HG03159 (cell line): ENCODE measurements at regions not wholly inside any gene's neighbourhood (a gene's known extent, or its start where the extent isn't known, plus 50 kb on each side); places are given as distances from the start of the nearest gene placed in this dataset.

Source experiments
- ATAC-seq: cut with Tn5 transposase; IDR thresholded peaks from one replicate; pipeline ENCODE4 v1.9.1; 2021; ENCODE audit warnings: mild to moderate bottlenecking, moderate library complexity; ENCODE audit not compliant: unreplicated experiment

GRCh38 chr12:66903782-66904396, 225.0 kb upstream of the GRIP1 start:
- ATAC-seq, result no peak

GRCh38 chr12:66905201-66905600, 226.3 kb upstream of the GRIP1 start:
- no peak for ATAC-seq

DNA sequence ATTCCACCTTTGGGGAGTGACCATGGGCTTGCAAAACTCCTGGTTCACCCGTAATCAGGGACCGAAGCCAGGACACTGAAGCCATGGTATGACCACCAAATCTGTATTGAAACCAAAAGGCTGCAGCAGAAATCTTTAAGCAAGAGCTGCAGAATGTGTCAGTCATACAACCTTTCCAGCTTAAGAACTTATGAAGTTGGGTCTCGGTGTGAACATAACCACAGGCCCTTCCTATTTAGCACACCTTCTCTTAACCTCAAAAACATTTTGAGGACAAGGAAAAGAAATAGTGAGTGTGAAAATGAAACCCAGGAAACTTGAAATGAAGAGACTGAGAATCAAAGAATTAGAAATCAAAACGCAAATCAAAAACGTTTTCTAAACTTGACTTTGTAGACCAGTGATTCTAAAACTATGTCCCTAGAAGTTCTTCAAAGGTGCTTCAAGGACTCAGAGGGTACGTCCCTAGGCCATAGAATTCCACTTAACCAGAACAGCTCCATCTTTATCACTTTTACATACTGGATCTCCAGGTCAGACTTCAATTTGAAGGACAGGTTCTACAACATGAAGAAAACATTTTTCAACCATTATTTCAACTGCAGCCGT, 231.6 kb upstream of the GRIP1 start:
- ATAC-seq, result no peak

DNA sequence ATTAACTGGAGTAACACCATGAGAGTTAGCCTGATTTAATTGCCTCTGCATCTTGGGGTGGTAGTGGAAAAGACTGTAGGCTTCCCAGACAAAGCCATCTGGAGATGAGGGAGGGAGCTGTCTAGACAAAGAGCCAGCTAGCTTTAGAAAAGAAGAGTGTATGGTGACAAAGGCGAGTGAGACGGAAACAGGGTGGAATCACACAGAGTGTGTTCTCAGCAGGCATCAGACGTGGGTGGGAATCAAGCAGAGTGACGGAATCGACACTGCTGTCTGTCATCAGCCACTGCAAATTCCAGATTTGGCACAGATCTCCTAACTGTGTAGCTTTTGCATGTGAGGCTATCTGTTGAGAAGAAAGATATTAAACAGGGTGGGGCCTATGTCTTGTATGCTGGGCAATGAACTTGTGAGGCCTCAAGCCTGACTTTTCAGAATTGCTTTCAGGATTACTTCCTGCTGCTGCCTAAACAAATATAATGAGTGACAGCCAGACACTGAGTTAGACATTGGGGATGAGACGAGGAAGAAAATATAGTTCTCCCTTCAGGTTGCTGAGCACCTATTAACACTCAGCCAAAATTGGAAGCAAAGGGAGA, 236.5 kb upstream of the GRIP1 start:
- no peak for ATAC-seq

DNA sequence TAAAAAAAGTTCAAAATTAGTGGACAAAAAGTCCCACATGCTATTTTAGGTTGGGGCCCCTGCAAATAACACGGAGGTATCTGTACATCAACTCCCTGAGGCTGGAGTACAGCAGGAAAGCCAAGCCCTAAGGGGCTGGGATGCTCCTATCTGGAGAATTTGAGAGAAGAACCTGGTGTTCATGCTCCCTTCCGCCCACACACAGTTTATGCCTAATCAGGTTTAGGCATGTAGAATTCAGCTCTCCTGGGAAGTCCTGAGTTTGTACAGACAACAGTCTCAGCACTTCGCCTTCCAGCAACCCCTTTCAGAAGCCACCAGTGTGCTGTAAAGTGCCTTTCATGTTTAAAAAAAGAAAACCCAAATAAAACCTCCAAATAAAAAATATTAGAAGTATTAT, 237.3 kb upstream of the GRIP1 start:
- ATAC-seq, result no peak

DNA sequence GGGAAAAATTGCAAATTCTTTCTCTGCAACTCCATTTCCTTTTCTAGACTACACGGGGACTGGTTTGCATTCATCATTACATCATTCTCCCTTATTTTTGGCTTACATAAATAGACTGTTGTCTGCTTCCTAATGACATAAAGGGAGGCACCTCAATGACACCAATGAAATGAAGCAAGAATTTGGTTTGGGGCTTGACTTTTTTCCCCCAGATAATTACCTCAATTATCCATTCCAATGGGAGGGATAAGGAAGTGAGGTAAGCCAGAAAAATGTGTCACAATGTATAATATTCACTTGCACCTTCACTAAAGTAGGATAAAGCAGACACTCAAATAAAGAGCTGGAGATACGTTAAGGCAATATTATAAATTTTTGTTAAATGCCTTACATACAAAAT, 240.6 kb upstream of the GRIP1 start:
- ATAC-seq, result no peak

GRCh38 chr12:66920205-66920604, 241.3 kb upstream of the GRIP1 start:
- no peak for ATAC-seq

GRCh38 chr12:66921151-66921550, 242.3 kb upstream of the GRIP1 start:
- ATAC-seq, result no peak

DNA sequence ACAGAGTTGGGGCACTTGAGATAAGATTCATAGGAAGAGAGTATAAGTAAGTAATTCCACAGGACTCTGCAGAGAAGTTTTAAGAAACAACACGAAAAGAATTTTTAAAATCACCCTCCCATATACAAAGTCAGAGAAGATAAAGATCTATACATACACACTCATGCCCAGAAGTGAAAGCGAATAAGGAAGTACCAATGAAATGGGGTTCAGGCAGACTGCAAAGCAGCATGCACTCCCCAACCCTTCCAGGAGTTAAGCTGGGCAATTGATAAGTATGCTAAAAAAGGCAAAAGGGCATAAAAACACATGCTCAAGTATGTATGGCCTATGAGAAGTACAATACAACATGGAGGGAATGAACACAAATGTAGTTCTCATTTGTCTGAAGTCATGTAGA, 246.2 kb upstream of the GRIP1 start:
- no peak for ATAC-seq

DNA sequence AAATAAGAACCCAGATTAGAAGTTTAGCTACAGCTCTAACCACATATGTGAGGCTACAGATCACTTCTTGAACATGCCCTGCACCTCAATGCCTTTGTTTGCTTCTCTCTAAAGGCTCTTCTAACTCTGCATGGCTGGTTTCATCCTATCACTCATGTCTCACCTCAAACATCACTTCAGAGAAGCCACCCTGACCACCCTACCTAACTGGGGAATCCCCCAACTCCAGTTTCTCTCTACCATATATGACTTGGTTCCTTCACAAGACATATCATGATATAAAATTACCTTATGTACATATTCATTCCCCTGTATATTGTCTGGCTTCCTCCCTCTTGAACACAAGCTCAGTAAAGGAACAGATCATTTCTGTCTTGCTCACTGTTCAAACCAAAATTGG, 250.2 kb upstream of the GRIP1 start:
- ATAC-seq, result no peak

DNA sequence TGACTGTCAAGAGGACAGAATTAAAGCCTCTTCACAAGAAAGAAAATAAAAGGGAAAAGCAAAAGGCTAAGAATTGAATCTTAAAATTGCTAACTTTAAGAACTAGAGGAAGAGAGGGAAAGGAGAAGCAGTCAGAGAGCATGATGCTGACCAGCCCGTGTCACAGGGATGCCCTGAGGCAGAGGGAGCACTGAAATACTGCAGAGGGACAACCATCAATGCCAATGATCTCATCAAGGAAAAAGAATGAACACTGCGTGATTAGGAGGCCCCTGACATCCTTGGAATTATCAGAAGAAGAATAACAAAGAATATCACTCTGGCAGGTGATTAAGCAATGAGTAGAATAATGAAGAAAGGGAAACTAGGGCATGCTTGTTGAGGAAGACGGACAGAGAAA, 252.2 kb upstream of the GRIP1 start:
- no peak for ATAC-seq

- ATAC-seq, result no peak
These were observed 253.2 kb upstream of the GRIP1 start for GRCh38 chr12:66932126-66932525.

GRCh38 chr12:66934302-66935062, 255.6 kb upstream of the GRIP1 start:
- ATAC-seq, result no peak

GRCh38 chr12:66941150-66941549, 262.3 kb upstream of the GRIP1 start:
- no peak for ATAC-seq

DNA sequence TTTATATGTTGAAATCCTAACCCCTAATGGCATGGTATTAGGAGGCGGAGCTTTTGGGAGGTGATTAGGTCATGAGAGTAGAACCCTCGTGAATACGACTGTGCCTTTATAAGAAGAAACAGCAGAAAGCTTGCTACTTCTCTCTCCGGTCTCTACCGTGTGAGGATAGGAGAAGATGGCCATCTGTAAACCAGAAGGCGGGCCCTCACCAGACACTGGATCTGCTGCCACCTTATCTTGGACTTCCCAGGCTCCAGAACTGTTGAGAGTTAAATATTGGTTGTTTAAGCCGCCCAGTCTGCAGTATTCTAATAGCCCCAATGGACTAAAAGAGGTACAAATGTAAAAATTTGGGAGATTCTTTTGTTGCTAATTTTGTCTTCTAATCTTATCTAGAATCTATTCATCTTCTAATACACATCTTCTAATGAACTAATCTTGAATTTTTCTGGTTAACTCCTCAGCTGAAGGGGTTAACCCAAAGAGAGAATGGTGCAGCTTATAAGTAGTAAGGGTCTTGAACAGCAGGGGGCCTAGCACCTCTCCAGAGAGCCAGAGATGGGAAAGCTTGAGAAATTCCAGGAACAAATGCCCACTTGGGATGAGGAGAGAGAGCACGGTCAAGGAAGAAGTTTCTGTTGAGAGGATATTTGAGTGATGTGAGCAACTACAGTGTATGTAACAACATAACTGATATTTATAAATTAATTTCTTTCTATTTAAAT, 264.0 kb upstream of the GRIP1 start:
- no peak for ATAC-seq

DNA sequence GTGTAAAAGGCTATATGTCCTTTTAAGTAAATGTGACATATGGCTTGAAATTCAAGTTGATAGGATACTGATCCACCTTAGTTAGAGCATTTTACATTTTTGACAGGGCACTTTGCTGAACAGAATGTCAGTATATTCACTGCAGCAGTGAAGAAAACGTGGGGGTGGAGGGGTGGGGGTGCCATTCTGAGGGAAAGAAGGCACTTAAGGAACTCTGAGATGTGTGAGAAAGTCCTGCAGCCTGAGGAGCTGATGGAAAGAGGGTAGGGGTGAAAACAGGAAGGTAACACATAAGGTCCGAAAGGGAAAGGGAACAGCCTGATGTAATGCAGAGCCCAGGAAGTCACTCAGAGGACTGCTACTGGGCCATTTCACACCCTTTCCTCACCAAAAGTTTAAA, 265.5 kb upstream of the GRIP1 start:
- ATAC-seq, result no peak

- no peak for ATAC-seq
These were observed 266.4 kb upstream of the GRIP1 start for GRCh38 chr12:66945189-66945817.

GRCh38 chr12:66947119-66947518, 268.2 kb upstream of the GRIP1 start:
- no peak for ATAC-seq

- no peak for ATAC-seq
These were observed 273.8 kb upstream of the GRIP1 start for GRCh38 chr12:66952668-66953067.

DNA sequence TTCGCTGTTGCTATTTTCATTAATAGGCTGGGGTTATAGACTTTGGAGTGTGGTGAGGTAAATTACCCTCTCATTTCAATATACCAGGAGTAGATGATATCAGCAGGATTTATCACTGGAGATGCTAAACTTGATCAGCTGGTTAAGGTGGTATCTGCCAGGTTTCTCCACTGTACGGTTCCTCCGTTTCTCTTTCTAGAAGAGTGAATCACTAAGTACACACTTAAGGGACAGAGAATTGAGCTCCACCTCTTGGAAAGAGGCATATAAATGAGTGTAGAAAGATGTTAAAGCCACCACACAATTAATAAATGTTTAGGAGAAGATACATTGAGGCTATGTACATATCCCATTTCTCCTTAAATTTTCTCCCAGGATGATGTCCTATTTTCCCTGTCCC, 277.4 kb upstream of the GRIP1 start:
- no peak for ATAC-seq

GRCh38 chr12:66959276-66959675, 280.4 kb upstream of the GRIP1 start:
- no peak for ATAC-seq
